Spinal cord (tissue), 9 donors: ENCODE measurements at regions not wholly inside any gene's neighbourhood (a gene's known extent, or its start where the extent isn't known, plus 50 kb on each side); places are given as distances from the start of the nearest gene placed in this dataset.
A peak's percentile ranks its signal among the peaks of the same experiment; 100 is the strongest.

Experiments used
- DNase-seq, 6 donors: peaks; one replicate each; pipeline versions ENCODE4 v3.0.0 to v3.0.0-alpha.2; 2013 to 2015; ENCODE audit warnings: low spot score in 6 of 6, low read depth in 4 of 6
- H3K27ac ChIP-seq: one replicate; pipeline ENCODE4 v1.5.1; 2013; ENCODE audit warnings: low read depth, low read length, control low read depth
- H3K27me3 ChIP-seq: one replicate; pipeline ENCODE4 v1.6.1; 2013; ENCODE audit warnings: low read length; ENCODE audit not compliant: control insufficient read depth, insufficient read depth
- H3K36me3 ChIP-seq: one replicate; pipeline ENCODE4 v1.6.1; 2013; ENCODE audit warnings: low read length; ENCODE audit not compliant: control insufficient read depth, insufficient read depth
- H3K4me1 ChIP-seq: one replicate; pipeline ENCODE4 v1.6.1; 2013; ENCODE audit warnings: low read length; ENCODE audit not compliant: control insufficient read depth, insufficient read depth
- H3K4me3 ChIP-seq: one replicate; pipeline ENCODE4 v1.5.1; 2013; ENCODE audit warnings: low read depth, low read length, control low read depth
- H3K9me3 ChIP-seq: one replicate; pipeline ENCODE4 v1.6.1; 2013; ENCODE audit warnings: low read length; ENCODE audit not compliant: control insufficient read depth, insufficient read depth
- WGBS: methylation state at CpG from one replicate; pipeline ENCODE4 v1.1.5; 2013; ENCODE audit warnings: missing lambda C conversion rate; ENCODE audit not compliant: insufficient coverage; 5-methylcytosine and 5-hydroxymethylcytosine counted together
- donor health status: healthy.

DNA sequence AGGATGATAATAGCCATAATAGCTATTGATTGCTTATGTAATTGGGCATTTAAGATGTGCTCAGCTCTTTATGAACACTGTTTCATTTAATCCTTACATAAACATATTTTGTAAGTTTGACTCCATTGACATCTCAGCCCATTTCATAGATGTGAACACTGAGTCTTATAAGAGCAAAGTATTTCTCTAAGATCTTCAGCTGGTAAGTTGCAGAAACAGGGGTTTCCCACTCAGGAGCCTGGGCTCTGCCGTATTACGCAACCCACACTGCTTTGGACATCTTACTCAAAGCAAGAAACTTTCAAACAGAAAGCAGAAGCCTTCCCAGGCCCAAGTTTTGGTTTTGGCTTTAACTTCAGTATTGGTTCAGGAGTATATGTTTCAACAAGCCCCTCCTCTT, 705.1 kb downstream of the MED13L start:
- H3K36me3 ChIP-seq: no peaks in the 10 kb centered on the region
- WGBS: 100% methylated on average over 2 of the region's 2 CpGs
- DNase-seq: no peak

GRCh38 chr12:115571446-115571845, 706.0 kb downstream of the MED13L start:
- H3K9me3 ChIP-seq: no peaks in the 10 kb centered on the region
- H3K4me1 ChIP-seq: peaks cover 8% of the 10 kb centered on the region
- DNase-seq: no peak
- no peaks in the 10 kb centered on the region for H3K36me3 ChIP-seq
- H3K27ac ChIP-seq: no peak overlapping the region
- 93% methylated on average over 7 of the region's 8 CpGs for WGBS
- no peak overlapping the region for H3K4me3 ChIP-seq
- H3K27me3 ChIP-seq: no peaks in the 10 kb centered on the region

More for the DNA sequence above, 705.1 kb downstream of the MED13L start:
- no peak overlapping the region for H3K4me3 ChIP-seq
- H3K9me3 ChIP-seq: no peaks in the 10 kb centered on the region
- H3K27me3 ChIP-seq: no peaks in the 10 kb centered on the region
- H3K27ac ChIP-seq: no peak overlapping the region
- H3K4me1 ChIP-seq: peaks cover 8% of the 10 kb centered on the region

DNA sequence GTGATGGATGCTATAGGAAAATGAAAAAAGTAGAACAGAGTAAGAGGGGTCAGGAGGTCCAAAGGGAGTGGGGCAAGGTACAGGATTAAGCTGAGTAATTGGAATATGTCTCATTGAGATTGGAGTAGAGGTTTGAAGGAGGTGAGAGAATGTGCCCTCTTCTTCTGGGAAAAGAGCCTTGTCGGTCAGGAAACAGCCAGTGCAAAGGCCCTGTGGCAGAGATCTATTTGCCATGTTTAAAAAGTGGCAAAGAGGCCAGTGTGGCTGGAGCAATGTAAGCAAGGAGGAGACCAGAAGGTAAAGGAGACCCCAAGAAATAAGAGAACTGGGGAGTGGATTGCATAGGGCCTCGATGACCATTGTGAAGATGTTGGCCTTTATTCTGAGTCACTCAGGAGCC, 706.5 kb downstream of the MED13L start:
- Histone ChIP-seq H3K9me3 (no peaks in the 10 kb centered on the region), H3K4me3 (no peak overlapping the region), H3K36me3 (no peaks in the 10 kb centered on the region), H3K27ac (no peak overlapping the region), H3K27me3 (no peaks in the 10 kb centered on the region), H3K4me1 (peaks cover 8% of the 10 kb centered on the region)
- no peak for DNase-seq
- WGBS: 93% methylated on average over 2 of the region's 2 CpGs

DNA sequence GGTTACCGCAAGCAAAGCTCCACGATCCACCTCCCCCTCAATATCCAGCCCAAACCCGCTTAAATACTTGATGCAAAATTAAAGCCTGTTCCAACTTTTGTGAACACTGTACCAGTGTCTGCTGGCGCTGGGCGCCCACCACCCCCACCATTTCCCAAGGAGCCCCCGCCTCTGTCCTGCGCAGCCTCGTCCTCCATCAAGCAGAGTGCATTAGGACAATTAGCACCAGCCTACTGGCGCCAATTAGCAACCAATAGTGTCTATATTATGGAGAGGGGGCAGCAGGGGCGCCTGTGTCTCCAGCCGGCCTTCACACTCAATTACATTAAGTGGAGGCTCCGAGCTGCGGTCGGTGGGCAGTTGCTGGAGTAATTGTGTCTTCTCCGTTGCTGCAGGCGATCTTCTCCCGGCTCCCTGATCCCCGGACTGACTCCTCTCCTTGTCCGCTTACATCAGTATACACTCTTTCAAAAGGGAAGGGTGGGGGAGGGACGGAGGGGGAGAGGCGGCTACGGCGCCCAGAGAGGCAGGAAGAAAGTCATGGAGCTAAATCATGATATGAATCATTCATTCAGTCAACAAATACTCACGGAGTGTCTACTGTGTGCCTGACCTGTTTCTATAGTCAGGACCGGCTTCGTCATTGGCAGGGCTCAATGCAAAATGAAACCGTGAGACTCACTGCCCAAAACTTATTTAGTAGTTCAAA, 707.3 kb downstream of the MED13L start:
- no peaks in the 10 kb centered on the region for H3K9me3 ChIP-seq
- peak in 2 of 6 donors; percentile 31 to 70 for DNase-seq
- H3K4me3 ChIP-seq: peak overlapping the region; percentile 17
- H3K36me3 ChIP-seq: no peaks in the 10 kb centered on the region
- H3K27ac ChIP-seq: no peak overlapping the region
- WGBS: 21% methylated on average over 10 of the region's 27 CpGs
- no peaks in the 10 kb centered on the region for H3K27me3 ChIP-seq
- H3K4me1 ChIP-seq: peaks cover 8% of the 10 kb centered on the region

DNA sequence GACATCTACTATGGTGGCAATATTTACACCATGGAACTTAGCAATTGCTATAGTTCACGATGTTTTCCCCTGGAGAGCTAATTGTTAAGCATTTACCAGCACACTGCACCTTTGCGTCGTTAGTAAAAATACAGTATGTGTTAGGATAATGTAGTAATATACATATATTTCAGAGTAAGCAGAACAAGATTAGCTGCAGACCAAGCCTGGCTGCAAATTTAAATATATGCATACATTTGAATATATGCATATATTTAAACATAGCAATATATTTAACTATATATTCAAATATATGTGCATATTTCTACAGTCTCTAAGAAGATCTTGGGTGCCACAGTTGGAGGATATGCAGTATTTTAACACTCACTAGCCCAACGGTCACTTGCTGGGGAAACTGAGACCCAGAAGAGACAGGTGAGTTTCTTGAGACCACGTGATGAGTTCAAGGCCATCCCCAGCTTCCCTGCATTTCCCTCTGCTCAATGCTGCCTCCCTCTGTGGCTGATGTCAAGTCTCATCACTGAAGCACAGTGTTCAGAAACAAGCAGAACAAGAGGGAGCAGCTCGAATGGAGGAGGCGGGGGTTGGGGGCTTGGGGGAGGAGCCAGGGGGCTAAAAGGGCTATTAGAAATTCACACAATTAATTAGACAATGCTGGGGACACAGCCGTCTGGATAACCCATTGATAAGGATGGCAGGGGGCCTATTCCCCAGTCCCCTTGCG, 708.0 kb downstream of the MED13L start:
- Histone ChIP-seq H3K9me3 (no peaks in the 10 kb centered on the region), H3K36me3 (no peaks in the 10 kb centered on the region), H3K4me3 (peak overlapping the region; percentile 17), H3K27me3 (no peaks in the 10 kb centered on the region), H3K4me1 (peaks cover 8% of the 10 kb centered on the region), H3K27ac (no peak overlapping the region)
- 46% methylated on average over 3 of the region's 9 CpGs for WGBS
- peak in 2 of 6 donors; percentile 71 to 76 for DNase-seq

GRCh38 chr12:115558281-115558680, 719.2 kb downstream of the MED13L start:
- WGBS: 49% methylated on average over 5 of the region's 5 CpGs
- Histone ChIP-seq H3K36me3 (no peaks in the 10 kb centered on the region), H3K27ac (no peak overlapping the region), H3K4me1 (no peaks in the 10 kb centered on the region), H3K4me3 (no peak overlapping the region), H3K9me3 (no peaks in the 10 kb centered on the region), H3K27me3 (no peaks in the 10 kb centered on the region)
- DNase-seq: peak in 1 of 6 donors; percentile 32

GRCh38 chr12:115553622-115554021, 723.9 kb downstream of the MED13L start:
- DNase-seq: no peak
- Histone ChIP-seq H3K27ac (no peak overlapping the region), H3K4me3 (no peak overlapping the region), H3K36me3 (no peaks in the 10 kb centered on the region), H3K4me1 (no peaks in the 10 kb centered on the region), H3K27me3 (no peaks in the 10 kb centered on the region), H3K9me3 (no peaks in the 10 kb centered on the region)
- WGBS: 55% methylated on average over 4 of the region's 4 CpGs

- no CpG with 5 or more reads among the region's 2 CpGs for WGBS
Observed at GRCh38 chr12:115543269-115543668, 734.2 kb downstream of the MED13L start.

DNA sequence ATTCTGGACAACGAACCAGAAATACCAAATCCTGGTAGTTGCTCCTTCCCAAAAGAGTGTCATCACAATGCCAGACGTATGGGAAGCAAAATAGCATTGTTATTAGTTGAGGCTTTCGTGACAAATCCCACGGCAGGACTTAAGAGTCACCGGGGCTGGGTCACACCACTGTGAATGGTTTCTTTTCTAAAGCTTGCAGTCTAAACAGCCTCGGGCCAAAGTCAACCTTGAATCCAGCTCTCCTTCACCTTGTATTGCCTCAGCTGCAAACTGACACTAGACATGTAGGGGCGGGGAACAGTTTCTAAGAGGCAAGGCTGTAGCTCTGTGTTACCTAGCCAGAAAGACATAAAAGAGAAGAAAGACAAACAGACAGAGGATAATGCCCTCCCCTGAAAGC, 734.8 kb downstream of the MED13L start:
- Histone ChIP-seq H3K4me1 (no peaks in the 10 kb centered on the region), H3K9me3 (no peaks in the 10 kb centered on the region), H3K27ac (no peak overlapping the region), H3K4me3 (no peak overlapping the region), H3K27me3 (no peaks in the 10 kb centered on the region), H3K36me3 (no peaks in the 10 kb centered on the region)
- no peak for DNase-seq
- WGBS: 80% methylated on average over 1 of the region's 7 CpGs

More at GRCh38 chr12:115543269-115543668, 734.2 kb downstream of the MED13L start:
- Histone ChIP-seq H3K27me3 (no peaks in the 10 kb centered on the region), H3K4me3 (no peak overlapping the region), H3K9me3 (no peaks in the 10 kb centered on the region), H3K4me1 (no peaks in the 10 kb centered on the region), H3K27ac (no peak overlapping the region), H3K36me3 (no peaks in the 10 kb centered on the region)
- DNase-seq: no peak
